ENCODE measurements at regions not wholly inside any gene's neighbourhood (a gene's known extent, or its start where the extent isn't known, plus 50 kb on each side); places are given as distances from the start of the nearest gene placed in this dataset.

DNA sequence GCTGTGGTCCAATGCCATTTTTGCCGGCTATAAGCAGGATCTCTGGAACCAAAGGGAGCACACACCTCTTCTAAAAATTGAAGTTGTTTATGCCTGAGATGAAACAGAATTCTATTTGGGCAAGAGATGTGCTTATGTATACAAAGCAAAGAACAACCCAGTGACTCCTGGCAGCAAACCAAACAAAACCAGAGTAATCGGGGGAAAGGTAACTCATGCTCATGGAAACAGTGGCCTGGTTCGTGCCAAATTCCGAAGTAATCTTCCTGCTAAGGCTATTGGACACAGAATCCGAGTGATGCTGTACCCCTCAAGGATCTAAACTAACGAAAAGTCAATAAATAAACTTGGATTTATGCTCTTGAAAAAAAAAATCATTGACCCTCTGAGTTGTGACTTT is 178.7 kb downstream of the CEMIP2 start:
- TF ChIP-seq, protein P1, sequence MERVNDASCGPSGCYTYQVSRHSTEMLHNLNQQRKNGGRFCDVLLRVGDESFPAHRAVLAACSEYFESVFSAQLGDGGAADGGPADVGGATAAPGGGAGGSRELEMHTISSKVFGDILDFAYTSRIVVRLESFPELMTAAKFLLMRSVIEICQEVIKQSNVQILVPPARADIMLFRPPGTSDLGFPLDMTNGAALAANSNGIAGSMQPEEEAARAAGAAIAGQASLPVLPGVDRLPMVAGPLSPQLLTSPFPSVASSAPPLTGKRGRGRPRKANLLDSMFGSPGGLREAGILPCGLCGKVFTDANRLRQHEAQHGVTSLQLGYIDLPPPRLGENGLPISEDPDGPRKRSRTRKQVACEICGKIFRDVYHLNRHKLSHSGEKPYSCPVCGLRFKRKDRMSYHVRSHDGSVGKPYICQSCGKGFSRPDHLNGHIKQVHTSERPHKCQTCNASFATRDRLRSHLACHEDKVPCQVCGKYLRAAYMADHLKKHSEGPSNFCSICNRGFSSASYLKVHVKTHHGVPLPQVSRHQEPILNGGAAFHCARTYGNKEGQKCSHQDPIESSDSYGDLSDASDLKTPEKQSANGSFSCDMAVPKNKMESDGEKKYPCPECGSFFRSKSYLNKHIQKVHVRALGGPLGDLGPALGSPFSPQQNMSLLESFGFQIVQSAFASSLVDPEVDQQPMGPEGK (CRISPR knock-in tag; IDR thresholded peaks at IDR 0.05; ENCODE audit: borderline replicate concordance) = no peak
- no peak for TF ChIP-seq TOX (CRISPR knock-in tag; IDR thresholded peaks at IDR 0.05; ENCODE audit: borderline replicate concordance)
- TF ChIP-seq ESRRG (CRISPR knock-in tag; IDR thresholded peaks at IDR 0.05) = no peak
- no peak for TF ChIP-seq SNAI2 (CRISPR knock-in tag; IDR thresholded peaks at IDR 0.05)
- no peak for TF ChIP-seq ZNF70 (CRISPR knock-in tag; IDR thresholded peaks at IDR 0.05)
- no peak for TF ChIP-seq ZNF565 (CRISPR knock-in tag; conservative IDR thresholded peaks at IDR 0.05; ENCODE audit: low read depth)
- TF ChIP-seq ZC3H10 (CRISPR knock-in tag; IDR thresholded peaks at IDR 0.05) = no peak
- TF ChIP-seq, protein P2, sequence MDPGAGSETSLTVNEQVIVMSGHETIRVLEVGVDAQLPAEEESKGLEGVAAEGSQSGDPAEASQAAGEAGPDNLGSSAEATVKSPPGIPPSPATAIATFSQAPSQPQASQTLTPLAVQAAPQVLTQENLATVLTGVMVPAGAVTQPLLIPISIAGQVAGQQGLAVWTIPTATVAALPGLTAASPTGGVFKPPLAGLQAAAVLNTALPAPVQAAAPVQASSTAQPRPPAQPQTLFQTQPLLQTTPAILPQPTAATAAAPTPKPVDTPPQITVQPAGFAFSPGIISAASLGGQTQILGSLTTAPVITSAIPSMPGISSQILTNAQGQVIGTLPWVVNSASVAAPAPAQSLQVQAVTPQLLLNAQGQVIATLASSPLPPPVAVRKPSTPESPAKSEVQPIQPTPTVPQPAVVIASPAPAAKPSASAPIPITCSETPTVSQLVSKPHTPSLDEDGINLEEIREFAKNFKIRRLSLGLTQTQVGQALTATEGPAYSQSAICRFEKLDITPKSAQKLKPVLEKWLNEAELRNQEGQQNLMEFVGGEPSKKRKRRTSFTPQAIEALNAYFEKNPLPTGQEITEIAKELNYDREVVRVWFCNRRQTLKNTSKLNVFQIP (CRISPR knock-in tag; IDR thresholded peaks at IDR 0.05; ENCODE audit: borderline replicate concordance, low read depth) = no peak
- TF ChIP-seq, protein P3, sequence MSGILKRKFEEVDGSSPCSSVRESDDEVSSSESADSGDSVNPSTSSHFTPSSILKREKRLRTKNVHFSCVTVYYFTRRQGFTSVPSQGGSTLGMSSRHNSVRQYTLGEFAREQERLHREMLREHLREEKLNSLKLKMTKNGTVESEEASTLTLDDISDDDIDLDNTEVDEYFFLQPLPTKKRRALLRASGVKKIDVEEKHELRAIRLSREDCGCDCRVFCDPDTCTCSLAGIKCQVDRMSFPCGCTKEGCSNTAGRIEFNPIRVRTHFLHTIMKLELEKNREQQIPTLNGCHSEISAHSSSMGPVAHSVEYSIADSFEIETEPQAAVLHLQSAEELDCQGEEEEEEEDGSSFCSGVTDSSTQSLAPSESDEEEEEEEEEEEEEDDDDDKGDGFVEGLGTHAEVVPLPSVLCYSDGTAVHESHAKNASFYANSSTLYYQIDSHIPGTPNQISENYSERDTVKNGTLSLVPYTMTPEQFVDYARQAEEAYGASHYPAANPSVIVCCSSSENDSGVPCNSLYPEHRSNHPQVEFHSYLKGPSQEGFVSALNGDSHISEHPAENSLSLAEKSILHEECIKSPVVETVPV (CRISPR knock-in tag; IDR thresholded peaks at IDR 0.05) = no peak
- no peak for TF ChIP-seq ZFP30 (CRISPR knock-in tag; IDR thresholded peaks at IDR 0.05)
- no peak for TF ChIP-seq PPARA (CRISPR knock-in tag; IDR thresholded peaks at IDR 0.05; ENCODE audit: borderline replicate concordance)
- TF ChIP-seq TCF4 (CRISPR knock-in tag; IDR thresholded peaks at IDR 0.05; ENCODE audit: borderline replicate concordance) = no peak
- TF ChIP-seq OSR1 (CRISPR knock-in tag; IDR thresholded peaks at IDR 0.05) = no peak
- TF ChIP-seq GLIS3 (CRISPR knock-in tag; IDR thresholded peaks at IDR 0.05) = no peak
- no peak for TF ChIP-seq ZFP3 (CRISPR knock-in tag; IDR thresholded peaks at IDR 0.05)
- TF ChIP-seq ZNF8 (CRISPR knock-in tag; IDR thresholded peaks at IDR 0.05) = no peak
- ATAC-seq = no peak

DNA sequence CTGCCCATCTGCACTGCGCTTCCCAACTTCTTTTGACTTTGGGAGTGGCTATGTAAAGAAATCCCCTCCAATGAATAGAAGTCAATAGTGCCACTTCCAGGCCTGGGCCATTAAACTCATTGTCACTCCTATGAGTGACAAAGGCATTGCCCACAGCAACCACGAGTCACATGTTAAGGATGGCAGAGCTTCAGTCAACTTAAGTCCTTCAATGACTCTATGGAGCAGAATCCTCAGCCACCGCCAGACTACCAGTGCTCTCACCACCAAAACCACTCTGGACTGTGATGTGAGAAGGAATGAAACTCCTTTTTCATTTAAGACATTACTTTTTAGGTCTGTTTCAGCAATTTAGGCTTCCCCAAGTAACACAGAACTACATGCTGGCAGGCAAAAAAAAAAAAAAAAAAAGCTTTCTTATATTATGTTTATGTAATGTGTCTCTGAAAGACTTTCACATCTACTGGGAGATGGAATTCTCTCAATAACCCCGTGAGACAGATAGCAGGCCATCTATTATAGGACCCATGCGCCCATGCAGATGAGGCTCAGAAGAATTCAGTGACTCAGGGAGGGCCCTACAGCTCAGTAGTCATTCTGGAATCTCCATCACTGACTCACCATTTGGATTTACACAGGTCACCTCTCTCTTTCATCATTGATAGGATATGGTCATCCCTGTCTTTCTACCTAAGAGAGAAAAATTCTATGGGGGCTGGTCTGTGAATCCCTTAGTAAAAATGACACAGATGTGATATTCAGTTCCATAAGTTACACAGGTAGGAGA is 180.5 kb downstream of the CEMIP2 start:
- no peak for ATAC-seq
- no peak for TF ChIP-seq SNAI2 (CRISPR knock-in tag; IDR thresholded peaks at IDR 0.05)
- no peak for TF ChIP-seq ZC3H10 (CRISPR knock-in tag; IDR thresholded peaks at IDR 0.05)
- TF ChIP-seq GLIS3 (CRISPR knock-in tag; IDR thresholded peaks at IDR 0.05) = no peak
- TF ChIP-seq ARNTL (CRISPR knock-in tag; IDR thresholded peaks at IDR 0.05; ENCODE audit: borderline replicate concordance, low read depth) = no peak
- no peak for TF ChIP-seq ZNF70 (CRISPR knock-in tag; IDR thresholded peaks at IDR 0.05)
- TF ChIP-seq PPARA (CRISPR knock-in tag; IDR thresholded peaks at IDR 0.05; ENCODE audit: borderline replicate concordance) = no peak
- TF ChIP-seq, protein P2 (CRISPR knock-in tag; IDR thresholded peaks at IDR 0.05; ENCODE audit: borderline replicate concordance, low read depth) = no peak
- TF ChIP-seq, protein P1 (CRISPR knock-in tag; IDR thresholded peaks at IDR 0.05; ENCODE audit: borderline replicate concordance) = no peak
- no peak for TF ChIP-seq ISL1 (CRISPR knock-in tag; IDR thresholded peaks at IDR 0.05)
- TF ChIP-seq OSR1 (CRISPR knock-in tag; IDR thresholded peaks at IDR 0.05) = no peak
- no peak for TF ChIP-seq ZFP3 (CRISPR knock-in tag; IDR thresholded peaks at IDR 0.05)

DNA sequence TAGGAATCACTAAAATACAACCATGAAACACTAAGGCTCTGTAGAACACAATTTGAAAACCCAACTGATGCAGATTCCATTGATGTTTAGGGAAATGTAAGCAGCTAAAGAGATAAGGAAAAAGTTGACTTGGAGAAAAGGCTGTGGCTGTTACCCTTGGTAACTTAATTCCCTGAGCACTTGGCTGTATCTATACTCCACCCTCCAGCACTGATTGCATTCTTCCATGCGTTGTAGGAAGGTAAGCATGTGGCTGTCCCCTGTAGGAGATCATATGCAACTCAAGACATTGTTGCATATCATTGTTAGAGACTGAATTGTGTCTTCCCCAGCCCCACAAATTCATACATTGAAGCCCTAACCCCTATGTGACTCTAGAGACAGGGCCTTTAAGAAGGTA is 184.5 kb downstream of the CEMIP2 start:
- no peak for ATAC-seq
- TF ChIP-seq ZC3H10 (CRISPR knock-in tag; IDR thresholded peaks at IDR 0.05) (no peak), ZNF70 (CRISPR knock-in tag; IDR thresholded peaks at IDR 0.05) (no peak), TOX (CRISPR knock-in tag; IDR thresholded peaks at IDR 0.05; ENCODE audit: borderline replicate concordance) (no peak)
